ENCODE measurements at regions not wholly inside any gene's neighbourhood (a gene's known extent, or its start where the extent isn't known, plus 50 kb on each side); places are given as distances from the start of the nearest gene placed in this dataset.

GRCh38 chrX:22634751-22635150, 362.0 kb downstream of the CBLL2 start:
- TF ChIP-seq CTCF (conservative IDR thresholded peaks at IDR 0.05) (no peak), EZH2 (IDR thresholded peaks at IDR 0.05; ENCODE audit: low read depth) (no peak)
